ENCODE measurements at regions not wholly inside any gene's neighbourhood (a gene's known extent, or its start where the extent isn't known, plus 50 kb on each side); places are given as distances from the start of the nearest gene placed in this dataset.

DNA sequence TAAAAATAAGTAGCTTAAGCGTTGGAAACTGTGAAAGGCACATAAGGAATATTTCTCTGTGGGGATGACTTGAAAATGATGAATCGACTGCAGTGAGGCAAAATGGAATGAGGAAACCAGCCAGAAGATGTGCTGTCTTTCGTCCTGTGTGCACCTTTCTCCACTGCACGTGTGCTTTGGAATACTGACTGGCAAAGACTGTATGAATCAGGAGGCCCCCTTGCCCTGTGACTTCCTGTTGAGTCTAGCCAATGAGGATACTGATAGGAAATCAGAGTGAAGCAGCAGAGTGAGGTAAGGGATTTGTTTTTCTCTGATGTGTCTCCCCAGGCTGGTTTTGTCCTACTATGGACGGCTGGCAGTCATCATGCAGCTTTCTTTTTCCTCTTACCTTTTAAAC is 118.2 kb upstream of the ADGRL4 start:
- no peak for TF ChIP-seq EP300 (IDR thresholded peaks at IDR 0.05)
- TF ChIP-seq POLR2A (IDR thresholded peaks at IDR 0.05): no peak
- TF ChIP-seq CTCF (IDR thresholded peaks at IDR 0.05): no peak
- TF ChIP-seq POLR2AphosphoS5 (IDR thresholded peaks at IDR 0.05): no peak

All from sigmoid colon (tissue), 4 donors.